HepG2 (cell line): ENCODE measurements at regions not wholly inside any gene's neighbourhood (a gene's known extent, or its start where the extent isn't known, plus 50 kb on each side); places are given as distances from the start of the nearest gene placed in this dataset.

Source experiments
- ATAC-seq: fragments of 200-7000 bp; cut with Tn5 transposase; 3 replicates; pipeline ENCODE4 v1.9.1; 2020; ENCODE audit warnings: mild to moderate bottlenecking, moderate library complexity
- BruUV-seq: library from RNA; stranded (reverse); fragments of 400-500 nt; replicated peaks from 2 replicates; lab custom pipeline; 2021; lab: Mats Ljungman, UMichigan
- CTCF ChIA-PET: fragments of 300-600 bp; formaldehyde crosslinking; extraction: SDS; loops from one replicate; lab custom pipeline; 2021; ENCODE audit warnings: low total read pairs, inconsistent platforms, low intra/inter-chr PET ratio; lab: Yijun Ruan, JAX
- POLR2A ChIA-PET: fragments of 350-600 bp; sonication (Branson Sonifier 250); formaldehyde crosslinking; loops from one replicate; lab custom pipeline; 2020; ENCODE audit warnings: antibody characterized with exemption, inconsistent platforms; lab: Yijun Ruan, JAX
- DNase-seq: peaks from one replicate; pipeline ENCODE4 v3.0.0-alpha.2; 2015; ENCODE audit warnings: low spot score
- FAIRE-seq: peaks from 3 replicates; lab custom pipeline; 2011; peaks lifted over from hg19 to GRCh38; lab: Jason Lieb, UNC
- H2AFZ ChIP-seq: one replicate; pipeline ENCODE4 v1.6.1; 2011; ENCODE audit warnings: low read length, inconsistent platforms
- H3K27ac ChIP-seq: fragments of 300-600 bp; 3 replicates; pipeline ENCODE4 v1.8.0; 2011; ENCODE audit warnings: mixed run types, mild to moderate bottlenecking, mixed read lengths, low read length, inconsistent platforms; ENCODE audit not compliant: insufficient read depth; ENCODE audit errors: extremely low read length
- H3K27me3 ChIP-seq, 2 experiments: fragments of 200-600 bp in 1 of 2; 2 replicates in 1 of 2; 3 replicates in 1 of 2; pipeline versions ENCODE4 v1.6.0 to v1.8.0; 2011; ENCODE audit warnings: low read length in 2 of 2, mild to moderate bottlenecking in 2 of 2, moderate library complexity in 2 of 2, inconsistent platforms in 1 of 2; ENCODE audit not compliant: insufficient read depth in 2 of 2, control insufficient read depth in 1 of 2
- H3K36me3 ChIP-seq, 2 experiments: fragments of 200-600 bp in 1 of 2; replicated peaks in 1 of 2; 2 replicates in 1 of 2; 3 replicates in 1 of 2; pipeline versions ENCODE4 v1.5.1 to v1.8.0; 2011; ENCODE audit warnings: low read length in 2 of 2, inconsistent platforms in 1 of 2; ENCODE audit not compliant: insufficient read depth in 2 of 2, control insufficient read depth in 1 of 2
- H3K4me1 ChIP-seq: 2 replicates; pipeline ENCODE4 v1.5.1; 2012; ENCODE audit warnings: low read length, inconsistent platforms; ENCODE audit not compliant: insufficient read depth
- H3K4me2 ChIP-seq: 2 replicates; pipeline ENCODE4 v1.6.0; 2011; ENCODE audit warnings: low read depth, low read length, inconsistent platforms
- H3K4me3 ChIP-seq, 3 experiments: fragments of 200-600 bp in 1 of 3; sonication (generic), shearing (Covaris generic) in 1 of 3; replicated peaks in 1 of 3; 2 replicates each; pipeline ENCODE4 v1.5.1; 2011 to 2016; ENCODE audit warnings: low read length in 3 of 3, inconsistent platforms in 2 of 3, low read depth in 2 of 3, mild to moderate bottlenecking in 2 of 3, control low read depth in 1 of 3, mixed read lengths in 1 of 3; ENCODE audit not compliant: insufficient read depth in 1 of 3
- H3K79me2 ChIP-seq: one replicate; pipeline ENCODE4 v1.6.1; 2011; ENCODE audit warnings: low read length, inconsistent platforms; ENCODE audit not compliant: insufficient read depth
- H3K9ac ChIP-seq: 2 replicates; pipeline ENCODE4 v1.6.0; 2011; ENCODE audit warnings: mild to moderate bottlenecking, low read depth, low read length, inconsistent platforms; ENCODE audit not compliant: insufficient read depth
- H3K9me3 ChIP-seq: 2 replicates; pipeline ENCODE4 v1.5.1; 2012; ENCODE audit warnings: mild to moderate bottlenecking, low read length
- H4K20me1 ChIP-seq: 2 replicates; pipeline ENCODE4 v1.6.0; 2011; ENCODE audit warnings: inconsistent platforms, mild to moderate bottlenecking, low read length, moderate library complexity; ENCODE audit not compliant: insufficient read depth
- ADNP ChIP-seq: sonication (generic); formaldehyde crosslinking; IDR thresholded peaks from 2 replicates; pipeline ENCODE4 v1.4.0; 2020; ENCODE audit warnings: missing genetic modification reagents
- ARID2 ChIP-seq: sonication (generic); formaldehyde crosslinking; IDR thresholded peaks from 2 replicates; pipeline ENCODE4 v1.8.1; 2022; ENCODE audit warnings: mild to moderate bottlenecking, missing genetic modification reagents, borderline replicate concordance
- HOXA3 ChIP-seq: sonication (generic); formaldehyde crosslinking; IDR thresholded peaks from 2 replicates; pipeline ENCODE4 v1.5.0; 2020; ENCODE audit warnings: missing genetic modification reagents
- MTA3 ChIP-seq: sonication (generic); formaldehyde crosslinking; IDR thresholded peaks from 2 replicates; pipeline ENCODE4 v1.4.0; 2020; ENCODE audit warnings: missing genetic modification reagents
- PAX8 ChIP-seq: sonication (generic); formaldehyde crosslinking; IDR thresholded peaks from 2 replicates; pipeline ENCODE4 v1.8.0; 2022; ENCODE audit warnings: mild to moderate bottlenecking, missing genetic modification reagents, borderline replicate concordance
- SIN3B ChIP-seq: fragments of 150-350 bp; IDR thresholded peaks from 2 replicates; pipeline ENCODE4 v1.6.1; 2014; ENCODE audit warnings: low read length
- SMAD9 ChIP-seq: sonication (generic); formaldehyde crosslinking; IDR thresholded peaks from 2 replicates; pipeline ENCODE4 v1.5.1; 2020; ENCODE audit warnings: mild to moderate bottlenecking, missing genetic modification reagents
- SP5 ChIP-seq: IDR thresholded peaks from 2 replicates; pipeline ENCODE4 v1.6.1; 2016; ENCODE audit warnings: low read depth, borderline replicate concordance
- SRF ChIP-seq: IDR thresholded peaks from 2 replicates; pipeline ENCODE4 v1.6.1; 2011; ENCODE audit warnings: mild to moderate bottlenecking, low read depth, low read length, moderate library complexity
- TMF1 ChIP-seq: sonication (generic); formaldehyde crosslinking; IDR thresholded peaks from 2 replicates; pipeline ENCODE4 v1.8.1; 2022; ENCODE audit warnings: low read depth, missing genetic modification reagents
- ZNF567 ChIP-seq: sonication (generic); formaldehyde crosslinking; IDR thresholded peaks from 2 replicates; pipeline ENCODE4 v1.8.1; 2023; ENCODE audit warnings: mild to moderate bottlenecking, missing genetic modification reagents, borderline replicate concordance
- ZNF720 ChIP-seq: sonication (generic); formaldehyde crosslinking; IDR thresholded peaks from 2 replicates; pipeline ENCODE4 v1.4.0; 2020; ENCODE audit warnings: missing genetic modification reagents
- ZNF816 ChIP-seq: sonication (generic); formaldehyde crosslinking; IDR thresholded peaks from 2 replicates; pipeline ENCODE4 v1.8.0; 2022; ENCODE audit warnings: missing genetic modification reagents, mild to moderate bottlenecking, borderline replicate concordance
- ZNF850 ChIP-seq: sonication (generic); formaldehyde crosslinking; conservative IDR thresholded peaks from 2 replicates; pipeline ENCODE4 v1.9.0; 2021; ENCODE audit warnings: mild to moderate bottlenecking, missing genetic modification reagents
- WGBS: methylation state at CpG from one replicate; pipeline ENCODE4 v1.1.6; 2017; ENCODE audit warnings: low lambda C conversion rate; 5-methylcytosine and 5-hydroxymethylcytosine counted together
- in situ Hi-C: cut with HindIII; loops from 2 replicates; pipeline ENCODE4 v1.10.0; 2017; ENCODE audit warnings: low pct_unique_long_range_greater_than_20kb; ENCODE audit not compliant: extremely low pct_ligation_motif_present
- intact Hi-C: fragments of 100-400 bp; cut with micrococcal nuclease; formaldehyde crosslinking; loops from one replicate; pipeline ENCODE4 v1.10.0; 2022; ENCODE audit not compliant: unreplicated experiment
- TF ChIP-seq, protein P1 (sequence below): sonication (generic); formaldehyde crosslinking; IDR thresholded peaks from 2 replicates; pipeline ENCODE4 v1.4.0; 2020; ENCODE audit warnings: missing genetic modification reagents, mild to moderate bottlenecking, borderline replicate concordance
- TF ChIP-seq, protein P2 (sequence below): sonication (generic); formaldehyde crosslinking; IDR thresholded peaks from 2 replicates; pipeline ENCODE4 v1.4.0; 2020; ENCODE audit warnings: mild to moderate bottlenecking, missing genetic modification reagents
- TF ChIP-seq, protein P3 (sequence below): sonication (generic); formaldehyde crosslinking; IDR thresholded peaks from 2 replicates; pipeline ENCODE4 v1.4.0; 2020; ENCODE audit warnings: low read depth, mild to moderate bottlenecking, missing genetic modification reagents

DNA sequence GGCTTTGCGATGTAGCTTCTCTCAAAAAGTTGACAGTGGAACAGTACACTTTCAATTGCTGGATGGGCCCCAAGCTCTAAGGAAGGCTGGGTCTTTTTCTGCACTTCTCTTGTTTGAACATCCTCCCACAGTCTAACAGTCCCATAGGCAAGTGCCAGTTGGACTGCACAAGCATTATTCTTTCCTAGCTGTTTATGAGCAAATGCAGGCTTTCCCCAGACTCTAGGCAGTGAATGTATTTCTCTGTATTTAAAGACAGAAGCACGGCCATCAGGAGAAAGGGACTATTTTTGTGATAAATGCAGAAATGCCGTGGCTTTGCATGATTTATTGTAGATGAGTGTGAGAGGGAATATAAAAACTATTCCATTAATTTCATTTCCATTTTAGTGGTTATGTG is 539.3 kb upstream of the LMCD1 start:
- Histone ChIP-seq H3K79me2 (no peaks in the 10 kb centered on the region), H3K27ac (no peak overlapping the region), H3K36me3 (no peaks in the 10 kb centered on the region), H3K4me3 (no peak overlapping the region), H2AFZ (no peak overlapping the region), H3K9ac (no peak overlapping the region), H3K4me2 (no peak overlapping the region), H3K4me1 (no peaks in the 10 kb centered on the region), H3K27me3 (no peaks in the 10 kb centered on the region), H4K20me1 (no peaks in the 10 kb centered on the region), H3K9me3 (peaks cover 10% of the 10 kb centered on the region)
- no peak for ATAC-seq
- POLR2A ChIA-PET: no interaction called here
- intact Hi-C loops (no loop called here), in situ Hi-C loops (no loop called here)
- no peak for DNase-seq
- no TSS peak for BruUV-seq
- CTCF ChIA-PET: no interaction called here
- no peak for FAIRE-seq
- whole genome bisulfite sequencing: 12% methylated on average over 3 of the region's 3 CpGs
- TF ChIP-seq ADNP (no peak), SP5 (CRISPR knock-in tag) (no peak)
- TF ChIP-seq, protein P1, sequence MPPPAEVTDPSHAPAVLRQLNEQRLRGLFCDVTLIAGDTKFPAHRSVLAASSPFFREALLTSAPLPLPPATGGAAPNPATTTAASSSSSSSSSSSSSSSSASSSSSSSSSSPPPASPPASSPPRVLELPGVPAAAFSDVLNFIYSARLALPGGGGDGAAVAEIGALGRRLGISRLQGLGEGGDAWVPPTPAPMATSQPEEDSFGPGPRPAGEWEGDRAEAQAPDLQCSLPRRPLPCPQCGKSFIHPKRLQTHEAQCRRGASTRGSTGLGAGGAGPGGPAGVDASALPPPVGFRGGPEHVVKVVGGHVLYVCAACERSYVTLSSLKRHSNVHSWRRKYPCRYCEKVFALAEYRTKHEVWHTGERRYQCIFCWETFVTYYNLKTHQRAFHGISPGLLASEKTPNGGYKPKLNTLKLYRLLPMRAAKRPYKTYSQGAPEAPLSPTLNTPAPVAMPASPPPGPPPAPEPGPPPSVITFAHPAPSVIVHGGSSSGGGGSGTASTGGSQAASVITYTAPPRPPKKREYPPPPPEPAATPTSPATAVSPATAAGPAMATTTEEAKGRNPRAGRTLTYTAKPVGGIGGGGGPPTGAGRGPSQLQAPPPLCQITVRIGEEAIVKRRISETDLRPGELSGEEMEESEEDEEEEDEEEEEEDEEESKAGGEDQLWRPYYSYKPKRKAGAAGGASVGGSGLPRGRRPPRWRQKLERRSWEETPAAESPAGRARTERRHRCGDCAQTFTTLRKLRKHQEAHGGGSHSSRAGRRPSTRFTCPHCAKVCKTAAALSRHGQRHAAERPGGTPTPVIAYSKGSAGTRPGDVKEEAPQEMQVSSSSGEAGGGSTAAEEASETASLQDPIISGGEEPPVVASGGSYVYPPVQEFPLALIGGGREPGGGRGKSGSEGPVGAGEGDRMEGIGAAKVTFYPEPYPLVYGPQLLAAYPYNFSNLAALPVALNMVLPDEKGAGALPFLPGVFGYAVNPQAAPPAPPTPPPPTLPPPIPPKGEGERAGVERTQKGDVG (CRISPR knock-in tag): no peak

DNA sequence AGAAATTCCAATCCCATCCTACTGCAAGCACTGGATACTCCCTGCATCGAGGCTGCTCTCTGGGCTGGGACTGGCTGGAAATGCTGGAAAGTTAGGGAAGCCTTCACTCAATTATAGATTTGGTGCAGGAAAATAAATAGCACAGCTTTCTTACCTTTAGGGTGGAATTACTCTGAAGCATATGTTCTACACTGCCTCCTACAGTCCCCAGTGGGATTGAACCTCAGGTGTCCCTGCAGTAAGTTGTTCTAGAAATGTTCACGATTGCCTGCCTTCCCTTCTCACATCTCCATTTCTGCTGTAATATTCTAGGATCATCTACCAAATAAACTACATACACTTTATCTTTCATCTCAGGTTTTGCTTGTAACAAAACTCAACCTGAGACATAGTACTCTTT is 536.7 kb upstream of the LMCD1 start:
- H3K79me2 ChIP-seq: no peaks in the 10 kb centered on the region
- no peak overlapping the region for H2AFZ ChIP-seq
- in situ Hi-C loops (no loop called here), intact Hi-C loops (no loop called here)
- H3K9me3 ChIP-seq: peaks cover 10% of the 10 kb centered on the region
- H3K4me2 ChIP-seq: no peak overlapping the region
- no peaks in the 10 kb centered on the region for H3K27me3 ChIP-seq
- H3K27ac ChIP-seq: no peak overlapping the region
- ChIA-PET CTCF (no interaction called here), POLR2A (no interaction called here)
- no peak for FAIRE-seq
- no peaks in the 10 kb centered on the region for H3K4me1 ChIP-seq
- 2% methylated on average over 2 of the region's 2 CpGs for WGBS
- H4K20me1 ChIP-seq: no peaks in the 10 kb centered on the region
- ATAC-seq: no peak
- no peak overlapping the region for H3K4me3 ChIP-seq
- H3K36me3 ChIP-seq: no peaks in the 10 kb centered on the region
- no peak for DNase-seq
- no TSS peak for BruUV-seq
- no peak overlapping the region for H3K9ac ChIP-seq
- TF ChIP-seq ZNF567 (no peak), ZNF720 (CRISPR knock-in tag) (no peak), MTA3 (CRISPR knock-in tag) (no peak), SRF (no peak), ARID2 (CRISPR knock-in tag) (no peak), SIN3B (no peak), HOXA3 (CRISPR knock-in tag) (no peak), TMF1 (CRISPR knock-in tag) (no peak), ZNF850 (CRISPR knock-in tag) (no peak), SMAD9 (CRISPR knock-in tag) (no peak), PAX8 (CRISPR knock-in tag) (no peak), ZNF816 (CRISPR knock-in tag) (no peak)
- TF ChIP-seq, protein P2, sequence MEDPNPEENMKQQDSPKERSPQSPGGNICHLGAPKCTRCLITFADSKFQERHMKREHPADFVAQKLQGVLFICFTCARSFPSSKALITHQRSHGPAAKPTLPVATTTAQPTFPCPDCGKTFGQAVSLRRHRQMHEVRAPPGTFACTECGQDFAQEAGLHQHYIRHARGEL (CRISPR knock-in tag): no peak
- TF ChIP-seq, protein P3, sequence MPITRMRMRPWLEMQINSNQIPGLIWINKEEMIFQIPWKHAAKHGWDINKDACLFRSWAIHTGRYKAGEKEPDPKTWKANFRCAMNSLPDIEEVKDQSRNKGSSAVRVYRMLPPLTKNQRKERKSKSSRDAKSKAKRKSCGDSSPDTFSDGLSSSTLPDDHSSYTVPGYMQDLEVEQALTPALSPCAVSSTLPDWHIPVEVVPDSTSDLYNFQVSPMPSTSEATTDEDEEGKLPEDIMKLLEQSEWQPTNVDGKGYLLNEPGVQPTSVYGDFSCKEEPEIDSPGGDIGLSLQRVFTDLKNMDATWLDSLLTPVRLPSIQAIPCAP (CRISPR knock-in tag): no peak
